ENCODE measurements at regions not wholly inside any gene's neighbourhood (a gene's known extent, or its start where the extent isn't known, plus 50 kb on each side); places are given as distances from the start of the nearest gene placed in this dataset.

GRCh38 chr14:38836539-38836938 is 266.5 kb downstream of the SEC23A start (continued):
- no peak for TF ChIP-seq ZNF449 (CRISPR knock-in tag; IDR thresholded peaks at IDR 0.05)
- no peak for TF ChIP-seq MAFF (IDR thresholded peaks at IDR 0.05; ENCODE audit: low read length)
- TF ChIP-seq TAL1 (IDR thresholded peaks at IDR 0.05) = no peak

DNA sequence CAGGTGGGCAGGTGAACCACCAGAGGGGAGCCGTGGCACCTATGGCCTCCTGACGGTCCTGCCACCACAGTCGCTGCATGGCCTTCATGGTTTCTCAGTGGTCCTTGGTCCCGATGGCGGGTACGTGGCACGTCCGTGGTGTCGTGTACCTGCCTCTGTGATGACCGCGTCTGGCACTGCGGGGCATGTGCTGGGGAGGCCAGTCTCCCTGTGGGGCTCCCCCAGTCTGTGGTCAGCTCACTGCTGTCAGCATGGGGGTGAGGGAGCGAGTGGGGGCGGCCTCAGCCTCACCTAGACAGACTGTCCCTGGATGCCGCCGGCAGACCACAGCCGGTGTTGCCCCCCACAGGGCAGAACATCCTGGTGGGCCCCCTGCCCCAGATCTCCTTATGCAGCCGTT is 267.2 kb downstream of the SEC23A start:
- Histone ChIP-seq H3K9me3 (replicated peaks; ENCODE audit: control insufficient read depth, insufficient read depth, low read depth, low read length) (no peaks in the 10 kb centered on the region), H3K79me2 (ENCODE audit: control insufficient read depth, insufficient read depth, low read length) (no peaks in the 10 kb centered on the region), H3K9me1 (ENCODE audit: control insufficient read depth, insufficient read depth, low read length) (no peaks in the 10 kb centered on the region), H3K9ac (ENCODE audit: insufficient read depth in 1 of 2, low read depth in 2 of 2, low read length in 2 of 2) (no peak overlapping the region), H4K20me1 (replicated peaks; ENCODE audit: control insufficient read depth, insufficient read depth, low read length) (no peaks in the 10 kb centered on the region), H3K36me3 (ENCODE audit: control insufficient read depth, insufficient read depth, low read length) (no peaks in the 10 kb centered on the region), H2AFZ (ENCODE audit: low read depth, low read length) (no peak overlapping the region), H3K4me1 (replicated peaks in 1 of 2; ENCODE audit: control insufficient read depth in 2 of 2, insufficient read depth in 2 of 2, low read length in 2 of 2) (no peaks in the 10 kb centered on the region), H3K27me3 (ENCODE audit: control insufficient read depth in 2 of 2, insufficient read depth in 2 of 2, low read length in 2 of 2) (no peaks in the 10 kb centered on the region; a peak in 1 of 5 replicates), H3K4me2 (ENCODE audit: insufficient read depth, low read length) (no peak overlapping the region), H3K4me3 (no peak overlapping the region), H3K27ac (ENCODE audit: extremely low read depth, low read depth, low read length) (no peak overlapping the region)
- in situ Hi-C loops (cut with MboI) = no loop called here
- intact Hi-C loops (cut with micrococcal nuclease) = no loop called here
- ATAC-seq = no peak
- BruUV-seq (replicated peaks) = no TSS peak
- CTCF ChIA-PET (ENCODE audit: low intra/inter-chr PET ratio) = no interaction called here
- no peak for DNase-seq (ENCODE audit: extremely low read depth in 1 of 4, low spot score in 3 of 4)
- POLR2A ChIA-PET = no interaction called here
- no peak for FAIRE-seq
- WGBS (ENCODE audit: insufficient coverage, low coverage, missing lambda C conversion rate) = 0% methylated on average over 3 of the region's 18 CpGs
- no peak for TF ChIP-seq DNMT1 (IDR thresholded peaks at IDR 0.05)
- no peak for TF ChIP-seq HDAC3 (IDR thresholded peaks at IDR 0.05; ENCODE audit: borderline replicate concordance, partially characterized antibody)
- TF ChIP-seq NUFIP1 (IDR thresholded peaks at IDR 0.05; ENCODE audit: partially characterized antibody) = no peak
- TF ChIP-seq XRCC4 (IDR thresholded peaks at IDR 0.05; ENCODE audit: extremely low read depth, insufficient read depth, insufficient read length) = no peak
- TF ChIP-seq ZNF197 (CRISPR knock-in tag; IDR thresholded peaks at IDR 0.05; ENCODE audit: low read depth) = no peak
- TF ChIP-seq ZNF445 (CRISPR knock-in tag; IDR thresholded peaks at IDR 0.05; ENCODE audit: low read depth) = no peak
- TF ChIP-seq ZSCAN29 (IDR thresholded peaks at IDR 0.05) = no peak
- TF ChIP-seq ZNF274 (IDR thresholded peaks at IDR 0.05; ENCODE audit: borderline replicate concordance, low read depth, low read length) = no peak
- TF ChIP-seq RFX7 (CRISPR knock-in tag; IDR thresholded peaks at IDR 0.05) = no peak
- TF ChIP-seq ID3 (CRISPR knock-in tag; IDR thresholded peaks at IDR 0.05) = no peak
- no peak for TF ChIP-seq ID3 (tag; IDR thresholded peaks at IDR 0.05)
- TF ChIP-seq SRSF1 (IDR thresholded peaks at IDR 0.05; ENCODE audit: low read depth, low read length) = no peak
- no peak for TF ChIP-seq ZNF707 (CRISPR knock-in tag; conservative IDR thresholded peaks at IDR 0.05)
- no peak for TF ChIP-seq CEBPB (tag; IDR thresholded peaks at IDR 0.05)
- no peak for TF ChIP-seq ZNF655 (CRISPR knock-in tag; IDR thresholded peaks at IDR 0.05)
